ENCODE measurements at regions not wholly inside any gene's neighbourhood (a gene's known extent, or its start where the extent isn't known, plus 50 kb on each side); places are given as distances from the start of the nearest gene placed in this dataset.

DNA sequence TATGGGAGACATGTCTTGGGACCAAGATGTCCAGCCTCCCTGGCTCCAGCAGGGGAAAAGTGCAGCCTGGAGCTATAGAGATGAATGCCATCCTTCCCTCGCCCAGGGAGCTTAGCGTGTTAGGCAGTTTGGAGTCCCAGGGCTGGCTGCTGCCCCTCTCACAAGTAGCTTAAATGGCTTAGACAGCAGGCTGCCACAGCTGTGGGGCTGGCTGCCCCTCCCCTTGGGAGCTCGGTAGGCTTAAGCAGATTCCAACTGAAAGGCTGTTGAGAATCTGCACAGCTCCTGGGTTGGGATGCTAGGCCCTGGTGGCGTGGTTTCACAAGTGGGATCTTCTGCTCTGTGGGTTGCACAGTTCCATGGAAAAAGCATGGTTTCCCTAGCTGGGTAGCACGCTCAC lies 940.5 kb upstream of the DDX18 start:
- TF ChIP-seq CTCF (conservative IDR thresholded peaks at IDR 0.05; ENCODE audit: low read depth, low read length) (no peak), RFX5 (IDR thresholded peaks at IDR 0.05; ENCODE audit: low read depth, low read length) (no peak), BHLHE40 (IDR thresholded peaks at IDR 0.05; ENCODE audit: low read depth, low read length) (no peak), POLR2A (IDR thresholded peaks at IDR 0.05; ENCODE audit: low read depth, low read length) (no peak)
- TF ChIP-seq, protein P1, sequence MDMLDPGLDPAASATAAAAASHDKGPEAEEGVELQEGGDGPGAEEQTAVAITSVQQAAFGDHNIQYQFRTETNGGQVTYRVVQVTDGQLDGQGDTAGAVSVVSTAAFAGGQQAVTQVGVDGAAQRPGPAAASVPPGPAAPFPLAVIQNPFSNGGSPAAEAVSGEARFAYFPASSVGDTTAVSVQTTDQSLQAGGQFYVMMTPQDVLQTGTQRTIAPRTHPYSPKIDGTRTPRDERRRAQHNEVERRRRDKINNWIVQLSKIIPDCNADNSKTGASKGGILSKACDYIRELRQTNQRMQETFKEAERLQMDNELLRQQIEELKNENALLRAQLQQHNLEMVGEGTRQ (IDR thresholded peaks at IDR 0.05; ENCODE audit: low read depth, low read length), result no peak
